Retina (tissue), 1 donor: ENCODE measurements at regions not wholly inside any gene's neighbourhood (a gene's known extent, or its start where the extent isn't known, plus 50 kb on each side); places are given as distances from the start of the nearest gene placed in this dataset.
"Not testable (repeated sequence)": the region's sequence is repeated elsewhere in the genome, so short reads cannot be mapped to it uniquely, and the experiment has no call there.

ENCODE experiments used
- DNase-seq: peaks from one replicate; pipeline ENCODE4 v3.0.0-alpha.2; 2016

- no peak for DNase-seq
These were observed 911.5 kb downstream of the UQCRFS1 start for GRCh38 chr19:28301463-28301862.

GRCh38 chr19:28299649-28300048 is 913.3 kb downstream of the UQCRFS1 start:
- no peak for DNase-seq

- peak; percentile 36 for DNase-seq
These were observed 915.3 kb downstream of the UQCRFS1 start for GRCh38 chr19:28297586-28298157.

- DNase-seq = no peak
These were observed 915.9 kb downstream of the UQCRFS1 start for GRCh38 chr19:28297036-28297435.

- DNase-seq = no peak
These were observed 916.4 kb downstream of the UQCRFS1 start for GRCh38 chr19:28296506-28296905.

- not testable (repeated sequence) for DNase-seq
These were observed 918.0 kb downstream of the UQCRFS1 start for GRCh38 chr19:28294975-28295374.

- no peak for DNase-seq
These were observed 918.6 kb downstream of the UQCRFS1 start for GRCh38 chr19:28294395-28294794.

- DNase-seq = no peak
These were observed 919.3 kb downstream of the UQCRFS1 start for GRCh38 chr19:28293685-28294084.

- DNase-seq = peak; percentile 23
These were observed 920.0 kb downstream of the UQCRFS1 start for GRCh38 chr19:28292822-28293500.

- DNase-seq = no peak
These were observed 921.1 kb downstream of the UQCRFS1 start for GRCh38 chr19:28291874-28292273.

GRCh38 chr19:28290963-28291657 is 921.8 kb downstream of the UQCRFS1 start:
- DNase-seq = peak; percentile 32

GRCh38 chr19:28289295-28290063 is 923.5 kb downstream of the UQCRFS1 start:
- peak; percentile 40 for DNase-seq

GRCh38 chr19:28288572-28289264 is 924.2 kb downstream of the UQCRFS1 start:
- no peak for DNase-seq

GRCh38 chr19:28285917-28286316 is 927.0 kb downstream of the UQCRFS1 start:
- no peak for DNase-seq

- DNase-seq = no peak
These were observed 927.9 kb downstream of the UQCRFS1 start for GRCh38 chr19:28285078-28285477.

- DNase-seq = no peak
These were observed 928.6 kb downstream of the UQCRFS1 start for GRCh38 chr19:28284389-28284788.

GRCh38 chr19:28283592-28283991 is 929.4 kb downstream of the UQCRFS1 start:
- no peak for DNase-seq

- DNase-seq = no peak
These were observed 931.3 kb downstream of the UQCRFS1 start for GRCh38 chr19:28281676-28282075.

- DNase-seq = no peak
These were observed 948.4 kb downstream of the UQCRFS1 start for GRCh38 chr19:28264556-28264955.

- no peak for DNase-seq
These were observed 954.1 kb downstream of the UQCRFS1 start for GRCh38 chr19:28258829-28259228.

- DNase-seq = no peak
These were observed 955.6 kb downstream of the UQCRFS1 start for GRCh38 chr19:28257396-28257795.

GRCh38 chr19:28247243-28247642 is 965.7 kb downstream of the UQCRFS1 start:
- no peak for DNase-seq

GRCh38 chr19:28245937-28246336 is 967.0 kb downstream of the UQCRFS1 start:
- DNase-seq = no peak
